ENCODE measurements at regions not wholly inside any gene's neighbourhood (a gene's known extent, or its start where the extent isn't known, plus 50 kb on each side); places are given as distances from the start of the nearest gene placed in this dataset.

GRCh38 chr7:17054836-17055235 is 173.1 kb upstream of the AGR3 start:
- no peak overlapping the region for H3K27ac ChIP-seq (ENCODE audit: low read depth, low read length)
- H2BK15ac ChIP-seq (ENCODE audit: low read length), result no peak overlapping the region
- FAIRE-seq (no peak), DNase-seq (ENCODE audit: low read depth in 1 of 2, low spot score in 2 of 2) (no peak)
- no peak overlapping the region for H3K4me3 ChIP-seq (ENCODE audit: extremely low read depth in 1 of 4, insufficient read depth in 2 of 4, low read depth in 3 of 4, low read length in 4 of 4)
- H4K5ac ChIP-seq (ENCODE audit: insufficient read length, low read depth, low read length), result no peak overlapping the region
- POLR2A ChIA-PET (ENCODE audit: partially characterized antibody), result no interaction called here
- H2BK120ac ChIP-seq (replicated peaks; ENCODE audit: low read depth, low read length), result no peak overlapping the region
- no peak overlapping the region for H3K56ac ChIP-seq (replicated peaks; ENCODE audit: insufficient read length, low read depth, low read length)
- H4K8ac ChIP-seq (ENCODE audit: extremely low read depth, insufficient read depth, low read length), result no peak overlapping the region
- H3K18ac ChIP-seq (ENCODE audit: extremely low read depth, low read length), result no peak overlapping the region
- no peak overlapping the region for H3K14ac ChIP-seq (ENCODE audit: insufficient read length)
- H2BK20ac ChIP-seq (ENCODE audit: low read length), result no peak overlapping the region
- H3K79me2 ChIP-seq (ENCODE audit: control insufficient read depth in 1 of 2, insufficient read depth in 2 of 2, low read length in 2 of 2), result no peaks in the 10 kb centered on the region
- H4K91ac ChIP-seq (replicated peaks; ENCODE audit: insufficient read length, low read length), result no peak overlapping the region
- H3K9me3 ChIP-seq (ENCODE audit: insufficient read depth in 2 of 2, low read depth in 1 of 2, low read length in 1 of 2), result peaks cover 0 to 8% of the 10 kb centered on the region in 2 experiments; a peak in 1 of 4 replicates
- H3K4ac ChIP-seq (replicated peaks; ENCODE audit: insufficient read length, low read depth, low read length), result no peak overlapping the region
- no peaks in the 10 kb centered on the region for H3K79me1 ChIP-seq (ENCODE audit: low read depth, low read length)
- no peak overlapping the region for H3K23ac ChIP-seq (ENCODE audit: insufficient read length)
- H2AFZ ChIP-seq (ENCODE audit: low read length), result no peak overlapping the region
- no peaks in the 10 kb centered on the region for H3K36me3 ChIP-seq (ENCODE audit: control insufficient read depth in 2 of 4, insufficient read depth in 4 of 4, low read length in 3 of 4)
- no peaks in the 10 kb centered on the region for H3K4me1 ChIP-seq (replicated peaks in 1 of 4; ENCODE audit: control insufficient read depth in 3 of 4, insufficient read depth in 4 of 4, low read length in 3 of 4)
- no peaks in the 10 kb centered on the region for H3K27me3 ChIP-seq (replicated peaks in 1 of 4; ENCODE audit: control insufficient read depth in 3 of 4, extremely low read depth in 1 of 4, insufficient read depth in 3 of 4, low read length in 3 of 4)
- CTCF ChIA-PET (ENCODE audit: partially characterized antibody), result interaction anchor here (0.5 to 0.9 kb wide), 3 partner anchors 8 to 487 kb away, joined by 3 to 4 read pairs (median 3); no protein-coding TSS in a partner anchor
- no peak overlapping the region for H2BK5ac ChIP-seq (ENCODE audit: low read depth, low read length)
- H2BK12ac ChIP-seq (ENCODE audit: low read depth, low read length), result no peak overlapping the region
- H3K23me2 ChIP-seq (ENCODE audit: low read depth, low read length), result no peaks in the 10 kb centered on the region
- H4K20me1 ChIP-seq (replicated peaks in 1 of 2; ENCODE audit: control insufficient read depth in 1 of 2, insufficient read depth in 2 of 2, low read length in 2 of 2), result no peaks in the 10 kb centered on the region
- no peak for TF ChIP-seq ATF3 (IDR thresholded peaks at IDR 0.05; ENCODE audit: insufficient read depth, low read depth, low read length)
- TF ChIP-seq ATF2 (IDR thresholded peaks at IDR 0.05; ENCODE audit: low read length), result no peak
- TF ChIP-seq JUND (IDR thresholded peaks at IDR 0.05; ENCODE audit: low read length), result no peak
- TF ChIP-seq NANOG (IDR thresholded peaks at IDR 0.05; ENCODE audit: insufficient read depth, low read depth, low read length, poor library complexity, severe bottlenecking), result no peak
- TF ChIP-seq BACH1 (IDR thresholded peaks at IDR 0.05; ENCODE audit: low read length), result no peak
- no peak for TF ChIP-seq EZH2 (IDR thresholded peaks at IDR 0.05; ENCODE audit: low read depth, low read length, severe bottlenecking)
- TF ChIP-seq CHD2 (IDR thresholded peaks at IDR 0.05; ENCODE audit: low read length), result no peak
- no peak for TF ChIP-seq ZNF274 (IDR thresholded peaks at IDR 0.05; ENCODE audit: borderline replicate concordance, extremely low read depth, low read length)
- H2AK5ac ChIP-seq (ENCODE audit: low read depth, low read length), result no peak overlapping the region
- no peak overlapping the region for H3K9ac ChIP-seq (replicated peaks in 1 of 4; ENCODE audit: extremely low read depth in 1 of 4, low read depth in 3 of 4, low read length in 3 of 4)
- H3K4me2 ChIP-seq (ENCODE audit: insufficient read depth in 1 of 2, low read depth in 2 of 2, low read length in 2 of 2), result no peak overlapping the region
- WGBS, 2 experiments (ENCODE audit: extremely low coverage in 1 of 2, insufficient coverage in 1 of 2, insufficient read length in 1 of 2, insufficient replicate concordance in 2 of 2, low coverage in 1 of 2, low lambda C conversion rate in 2 of 2, missing lambda C conversion rate in 1 of 2), result 97% methylated on average over 2 of the region's 2 CpGs; no CpG with 5 or more reads in 1 of the 2 experiments
